SKM-1 treated with dmso at 0.1 percent for 144 hours (cell line): ENCODE measurements at regions not wholly inside any gene's neighbourhood (a gene's known extent, or its start where the extent isn't known, plus 50 kb on each side); places are given as distances from the start of the nearest gene placed in this dataset.
"Not testable (repeated sequence)": the region's sequence is repeated elsewhere in the genome, so short reads cannot be mapped to it uniquely, and the experiment has no call there.

Source experiments
- DNase-seq: peaks from one replicate; lab custom pipeline; 2025; ENCODE audit not compliant: unreplicated experiment; lab: John Stamatoyannopoulos, UW

- no peak for DNase-seq
Measured at GRCh38 chr14:104303705-104304425, 165.5 kb downstream of the KIF26A start.

- DNase-seq = no peak
Measured at GRCh38 chr14:104304451-104305351, 166.3 kb downstream of the KIF26A start.

DNA sequence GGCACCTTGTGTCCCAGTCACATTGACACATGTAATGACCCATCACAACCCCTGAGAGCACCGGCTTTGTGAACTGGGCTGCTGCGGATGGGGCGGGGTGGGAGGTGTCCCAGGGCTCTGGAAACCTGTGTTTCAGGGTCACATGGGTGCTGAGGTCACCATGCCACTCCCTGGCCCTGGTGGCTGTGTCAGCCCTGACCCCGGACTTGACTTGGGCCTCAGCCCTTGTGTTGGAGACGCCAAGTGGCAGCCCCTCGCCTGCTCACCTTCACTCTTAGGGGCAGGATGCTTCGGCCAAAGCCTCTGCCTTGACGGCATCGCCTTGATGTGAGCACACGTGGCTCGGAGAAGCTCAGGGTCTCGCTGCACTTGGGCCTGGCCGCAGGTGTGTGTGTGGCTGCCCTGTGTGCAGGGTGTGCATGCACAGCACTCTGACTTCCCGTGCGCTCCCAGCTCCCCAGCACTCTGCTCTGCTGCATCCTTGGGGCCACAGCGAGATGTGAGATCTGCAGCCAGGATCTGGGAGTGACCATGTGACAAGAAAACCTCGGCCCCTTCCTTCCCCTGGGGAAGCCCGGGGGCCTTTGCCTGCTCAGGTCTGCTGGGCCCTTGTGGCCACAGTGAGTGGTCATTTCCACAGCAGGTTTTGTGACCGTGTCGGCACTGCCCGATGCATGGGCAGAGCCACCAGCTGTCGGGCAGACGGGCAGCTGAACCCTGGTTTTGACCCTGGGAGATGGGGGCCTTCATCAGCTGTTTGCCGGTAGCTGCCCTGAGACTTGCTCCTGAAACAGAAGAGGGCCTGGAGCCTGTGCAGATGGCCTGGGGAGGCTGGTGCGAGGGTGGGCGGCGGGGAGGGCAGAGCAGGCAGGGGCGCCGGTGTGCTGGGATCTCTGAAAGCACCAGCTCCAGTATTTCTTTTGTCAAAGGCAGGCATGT lies 167.4 kb downstream of the KIF26A start:
- no peak for DNase-seq

GRCh38 chr14:104306450-104307040 lies 168.2 kb downstream of the KIF26A start:
- no peak for DNase-seq

- DNase-seq = no peak
Measured at GRCh38 chr14:104307246-104307626, 168.8 kb downstream of the KIF26A start.

GRCh38 chr14:104307627-104308401 lies 169.4 kb downstream of the KIF26A start:
- no peak for DNase-seq

GRCh38 chr14:104308534-104308933 lies 170.1 kb downstream of the KIF26A start:
- DNase-seq = not testable (repeated sequence)

GRCh38 chr14:104309657-104310369 lies 171.4 kb downstream of the KIF26A start:
- DNase-seq = no peak

- DNase-seq = no peak
Measured at GRCh38 chr14:104311358-104311757, 173.0 kb downstream of the KIF26A start.

GRCh38 chr14:104313674-104314073 lies 175.3 kb downstream of the KIF26A start:
- DNase-seq = no peak

DNA sequence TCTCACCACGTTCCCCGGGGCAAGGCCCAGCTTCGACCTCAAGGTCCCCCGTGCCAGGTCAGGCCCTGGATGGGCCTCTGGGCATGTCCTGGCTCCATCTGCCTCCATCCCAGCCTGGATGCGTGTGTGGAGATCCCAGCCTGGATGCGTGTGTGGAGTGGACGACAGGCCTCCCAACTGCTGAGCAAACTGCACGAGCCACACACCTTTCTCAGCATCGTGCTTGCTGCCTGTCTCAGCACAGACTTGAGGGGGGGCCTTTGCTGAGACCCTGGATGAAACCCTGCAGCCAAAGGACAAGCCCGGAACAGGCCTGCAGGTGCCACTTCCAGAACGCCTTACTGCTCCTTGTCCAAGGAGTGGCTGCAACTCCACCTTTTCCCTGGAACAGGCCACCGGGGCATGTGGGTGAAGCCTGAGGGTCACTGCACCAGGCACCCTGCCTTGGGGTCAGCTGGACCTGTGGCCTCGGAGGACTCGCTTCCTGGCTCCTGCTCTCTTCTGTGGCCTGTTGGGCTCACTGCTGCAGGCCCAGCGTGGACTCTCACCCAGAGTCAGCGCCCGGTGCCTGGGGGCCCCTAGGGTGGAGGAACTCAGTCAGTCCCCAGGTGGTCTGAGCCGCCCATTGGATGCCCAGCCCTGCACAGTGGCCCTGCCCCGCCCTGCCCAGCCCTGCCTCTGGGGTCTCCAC lies 176.0 kb downstream of the KIF26A start:
- no peak for DNase-seq

GRCh38 chr14:104315169-104315568 lies 176.8 kb downstream of the KIF26A start:
- DNase-seq = no peak

DNA sequence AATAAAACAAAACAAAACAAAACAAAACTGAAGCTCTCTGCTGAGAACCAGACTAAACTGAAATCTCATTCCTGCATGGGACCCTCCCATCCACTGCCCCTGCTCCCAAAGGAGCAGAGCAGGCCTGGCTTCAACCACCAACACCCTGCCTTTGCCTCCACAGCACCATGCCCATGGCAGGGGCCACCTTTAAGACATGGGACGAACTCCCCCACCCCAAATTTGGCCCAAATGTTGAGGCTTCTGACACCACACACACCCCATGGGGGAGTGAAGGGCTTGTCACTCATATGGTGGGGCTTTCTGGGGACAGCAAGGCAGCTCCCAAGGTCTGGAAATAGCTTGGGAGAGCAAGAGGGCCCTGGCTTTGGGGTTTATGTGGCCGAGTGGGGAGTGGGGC lies 177.2 kb downstream of the KIF26A start:
- no peak for DNase-seq

DNA sequence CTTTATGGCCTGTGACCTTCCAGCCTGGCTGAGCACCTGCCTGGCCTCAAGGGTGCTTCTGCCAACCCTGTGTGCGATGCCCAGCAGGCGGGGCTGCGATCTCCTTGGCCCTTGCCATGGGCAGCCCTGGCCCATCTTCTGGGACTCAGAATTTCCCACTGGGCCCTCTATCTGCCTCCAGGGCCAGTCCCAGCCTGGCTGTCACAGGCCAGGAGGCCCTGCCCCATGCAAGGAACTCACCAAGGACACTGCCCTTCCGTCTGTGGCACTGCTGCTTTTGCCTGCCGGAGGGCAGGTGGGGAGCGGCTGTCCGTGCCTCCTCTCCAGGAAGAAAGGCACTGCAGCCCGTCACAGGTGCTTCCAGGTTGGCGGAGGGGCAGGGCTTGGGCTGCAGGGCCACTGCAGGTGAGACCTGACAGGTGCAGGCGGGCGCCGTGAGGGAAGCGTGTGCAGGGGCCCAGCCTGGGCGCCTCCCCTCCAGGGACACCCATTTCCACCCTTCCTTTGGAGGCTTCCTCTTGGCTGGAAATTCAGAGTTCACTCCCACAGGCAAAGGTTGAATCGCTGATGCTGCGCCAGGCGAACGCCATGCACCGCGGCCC lies 177.8 kb downstream of the KIF26A start:
- no peak for DNase-seq

DNA sequence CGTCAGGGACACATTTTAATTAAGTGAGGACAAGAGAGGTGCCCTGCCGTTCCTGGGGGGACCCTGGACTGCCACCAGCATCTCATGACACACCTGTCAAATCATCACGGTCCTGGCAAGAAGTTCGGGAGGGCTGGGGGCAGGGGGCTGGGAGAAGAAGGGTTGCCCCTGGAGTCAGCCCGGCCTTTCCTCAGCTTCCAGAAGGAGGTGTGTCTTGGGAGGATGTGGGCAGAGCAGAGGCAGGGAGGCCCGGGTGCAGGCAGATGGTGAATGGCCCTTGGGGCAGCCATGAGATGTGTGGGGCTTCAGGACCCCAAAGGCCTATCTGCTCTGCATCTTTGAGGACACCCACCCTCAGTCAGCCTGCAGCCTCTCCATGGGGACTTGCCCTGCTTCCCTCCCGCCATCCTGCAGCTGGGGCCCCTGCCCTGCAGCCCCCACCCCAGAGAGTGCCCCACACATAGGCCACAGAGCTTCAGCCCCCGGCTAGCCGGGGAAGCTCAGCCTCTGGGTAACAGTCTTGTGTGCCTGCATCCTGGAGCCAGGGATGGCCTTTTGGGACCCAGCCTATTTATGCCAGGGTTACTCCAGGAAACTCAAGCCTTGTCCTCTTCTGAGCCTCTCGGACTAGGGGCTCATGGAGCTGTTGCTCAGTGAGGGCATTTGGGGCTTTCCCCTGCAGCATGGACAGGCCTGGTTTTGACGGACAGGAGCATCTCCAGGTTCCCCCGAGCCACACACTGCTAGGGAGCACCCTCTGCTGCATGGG lies 178.5 kb downstream of the KIF26A start:
- no peak for DNase-seq

DNA sequence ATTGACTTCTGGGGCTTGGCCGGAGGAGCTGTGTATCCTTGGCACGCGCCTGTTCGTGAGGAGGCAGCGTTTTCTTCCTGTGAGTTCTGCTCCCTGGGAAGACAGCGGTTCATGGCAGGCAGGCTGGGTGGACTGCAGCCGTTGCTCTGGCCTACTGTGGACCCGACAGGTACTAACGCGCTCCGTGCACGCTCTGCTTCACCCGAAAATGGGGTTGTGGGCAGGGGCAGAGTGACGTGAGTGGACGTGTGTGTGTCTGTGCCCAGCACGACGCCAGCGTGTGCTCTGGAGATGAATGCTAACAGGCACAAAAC lies 179.1 kb downstream of the KIF26A start:
- no peak for DNase-seq

DNA sequence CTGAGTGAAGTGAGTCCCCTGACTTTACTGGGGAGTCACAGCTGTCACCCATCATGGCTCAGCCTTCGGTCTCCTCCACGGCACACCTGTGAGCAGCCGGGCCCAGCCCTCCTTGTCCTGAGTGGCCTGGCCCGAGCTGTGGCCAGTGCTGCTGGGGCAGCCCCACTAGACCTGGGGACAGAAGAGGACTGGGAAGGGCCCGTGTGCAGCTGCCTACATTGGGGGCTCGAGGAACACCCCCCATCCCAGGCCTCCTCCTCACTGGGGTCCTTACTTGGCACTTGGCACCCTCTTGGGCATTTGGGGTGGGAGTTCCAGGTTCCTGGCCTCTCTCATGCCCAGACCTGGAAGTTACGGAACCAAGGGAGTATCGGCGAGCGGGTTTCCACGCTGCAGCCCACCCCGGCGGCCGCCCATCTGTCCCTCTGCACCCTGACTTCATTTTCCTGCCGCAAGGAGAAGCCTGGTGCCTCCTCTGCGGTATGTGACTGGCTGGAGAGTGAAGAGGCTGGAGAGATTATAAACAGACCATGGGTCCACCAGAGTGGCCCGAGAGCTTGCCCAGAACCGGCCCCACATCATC lies 179.7 kb downstream of the KIF26A start:
- no peak for DNase-seq
